ENCODE measurements at regions not wholly inside any gene's neighbourhood (a gene's known extent, or its start where the extent isn't known, plus 50 kb on each side); places are given as distances from the start of the nearest gene placed in this dataset.

- DNase-seq: no peak
Observed at GRCh38 chr10:130807721-130808120, 503.8 kb downstream of the TCERG1L start.

- DNase-seq: no peak
Observed at GRCh38 chr10:130808243-130808642, 503.3 kb downstream of the TCERG1L start.

- no peak for DNase-seq
Observed at GRCh38 chr10:130808686-130809085, 502.8 kb downstream of the TCERG1L start.

GRCh38 chr10:130809181-130809580, 502.3 kb downstream of the TCERG1L start:
- no peak for DNase-seq

GRCh38 chr10:130809761-130810515, 501.6 kb downstream of the TCERG1L start:
- no peak for DNase-seq

- DNase-seq: no peak
Observed at GRCh38 chr10:130810856-130811255, 500.7 kb downstream of the TCERG1L start.

GRCh38 chr10:130812381-130813148, 499.0 kb downstream of the TCERG1L start:
- no peak for DNase-seq

GRCh38 chr10:130814610-130815009, 496.9 kb downstream of the TCERG1L start:
- DNase-seq: no peak

GRCh38 chr10:130816116-130816901, 495.2 kb downstream of the TCERG1L start:
- DNase-seq: no peak

- DNase-seq: no peak
Observed at GRCh38 chr10:130817046-130817624, 494.4 kb downstream of the TCERG1L start.

- DNase-seq: no peak
Observed at GRCh38 chr10:130817674-130818073, 493.8 kb downstream of the TCERG1L start.

GRCh38 chr10:130820880-130821482, 490.5 kb downstream of the TCERG1L start:
- no peak for DNase-seq

GRCh38 chr10:130824230-130825014, 487.1 kb downstream of the TCERG1L start:
- DNase-seq: no peak

- no peak for DNase-seq
Observed at GRCh38 chr10:130833596-130833995, 477.9 kb downstream of the TCERG1L start.

- DNase-seq: no peak
Observed at GRCh38 chr10:130834170-130834569, 477.4 kb downstream of the TCERG1L start.

GRCh38 chr10:130834573-130834972, 476.9 kb downstream of the TCERG1L start:
- DNase-seq: no peak

GRCh38 chr10:130835068-130835467, 476.5 kb downstream of the TCERG1L start:
- no peak for DNase-seq

- DNase-seq: no peak
Observed at GRCh38 chr10:130836344-130836743, 475.2 kb downstream of the TCERG1L start.

GRCh38 chr10:130843051-130843653, 468.4 kb downstream of the TCERG1L start:
- no peak for DNase-seq

- DNase-seq: no peak
Observed at GRCh38 chr10:130844310-130844709, 467.2 kb downstream of the TCERG1L start.

GRCh38 chr10:130847170-130847569, 464.4 kb downstream of the TCERG1L start:
- DNase-seq: no peak
